HCT116 (cell line): ENCODE measurements at regions not wholly inside any gene's neighbourhood (a gene's known extent, or its start where the extent isn't known, plus 50 kb on each side); places are given as distances from the start of the nearest gene placed in this dataset.
A peak's percentile ranks its signal among the peaks of the same experiment; 100 is the strongest.

Experiments
- ATAC-seq: fragments of 200-7000 bp; cut with Tn5 transposase; 2 replicates; pipeline ENCODE4 v1.9.1; 2020; ENCODE audit warnings: mild to moderate bottlenecking, moderate library complexity
- BruUV-seq: library from RNA; stranded (reverse); fragments of 400-500 nt; replicated peaks from 2 replicates; lab custom pipeline; 2021; lab: Mats Ljungman, UMichigan
- CTCF ChIA-PET: fragments of 300-600 bp; sonication (Branson Sonifier 250); formaldehyde crosslinking; loops from one replicate; lab custom pipeline; 2021; ENCODE audit warnings: antibody characterized with exemption; lab: Charles Lee
- POLR2A ChIA-PET: fragments of 300-600, 350-600 bp; sonication (Branson Sonifier 250); formaldehyde crosslinking; loops from one replicate; lab custom pipeline; 2021; ENCODE audit warnings: antibody characterized with exemption; lab: Charles Lee
- RAD21 ChIA-PET, 2 experiments: fragments of 300-600 bp; sonication (Branson Sonifier 250); formaldehyde crosslinking; loops; one replicate each; lab custom pipeline; 2023; ENCODE audit warnings: low total read pairs in 2 of 2; ENCODE audit not compliant: uncharacterized antibody in 2 of 2, unreplicated experiment in 2 of 2, low non-redundant PET in 1 of 2; lab: Charles Lee
- DNase-seq: peaks from one replicate; pipeline ENCODE4 v3.0.0-alpha.2; 2010; ENCODE audit warnings: low read depth, low spot score
- H2AFZ ChIP-seq: fragments of 200-600 bp; shearing (Covaris generic), sonication (generic); 2 replicates; pipeline ENCODE4 v1.6.1; 2017; ENCODE audit warnings: low read depth, mixed run types, mixed read lengths, antibody characterized with exemption, low read length; ENCODE audit not compliant: poor library complexity, severe bottlenecking
- H3K27ac ChIP-seq: 2 replicates; pipeline ENCODE4 v1.5.1; 2012; ENCODE audit warnings: low read depth, low read length
- H3K27me3 ChIP-seq: fragments of 200-600 bp; sonication (generic); 2 replicates; pipeline ENCODE4 v1.6.1; 2016; ENCODE audit warnings: mixed run types, low read length, mixed read lengths; ENCODE audit not compliant: insufficient read depth
- H3K36me3 ChIP-seq, 2 experiments: fragments of 200-500 bp in 1 of 2; fragments of 200-600 bp in 1 of 2; sonication (Bioruptor generic) in 1 of 2; sonication (generic) in 1 of 2; 2 replicates each; pipeline versions ENCODE4 v1.5.1 to v1.6.1; 2014 to 2016; ENCODE audit warnings: low read length in 2 of 2, inconsistent platforms in 1 of 2, mixed read lengths in 1 of 2, mixed run types in 1 of 2; ENCODE audit not compliant: insufficient read depth in 2 of 2, control insufficient read depth in 1 of 2
- H3K4me1 ChIP-seq, 2 experiments: fragments of 200-600 bp in 1 of 2; sonication (generic) in 1 of 2; 2 replicates each; pipeline versions ENCODE4 v1.5.1 to v1.6.1; 2012 to 2017; ENCODE audit warnings: low read length in 2 of 2, inconsistent platforms in 1 of 2, mild to moderate bottlenecking in 1 of 2, mixed read lengths in 1 of 2, mixed run types in 1 of 2, moderate library complexity in 1 of 2; ENCODE audit not compliant: insufficient read depth in 2 of 2, control insufficient read depth in 1 of 2
- H3K4me2 ChIP-seq: fragments of 200-600 bp; sonication (generic); 2 replicates; pipeline ENCODE4 v1.6.1; 2017; ENCODE audit warnings: mixed run types, low read length, mixed read lengths
- H3K4me3 ChIP-seq, 2 experiments: fragments of 200-600 bp in 1 of 2; sonication (generic) in 1 of 2; replicated peaks in 1 of 2; 2 replicates each; pipeline ENCODE4 v1.5.1; 2011 to 2016; ENCODE audit warnings: low read length in 2 of 2, control low read depth in 1 of 2, low read depth in 1 of 2, mild to moderate bottlenecking in 1 of 2, mixed read lengths in 1 of 2, mixed run types in 1 of 2
- H3K79me2 ChIP-seq: fragments of 200-600 bp; sonication (generic); 2 replicates; pipeline ENCODE4 v1.6.1; 2017; ENCODE audit warnings: mild to moderate bottlenecking, mixed run types, low read length, moderate library complexity, mixed read lengths; ENCODE audit not compliant: insufficient read depth
- H3K9ac ChIP-seq: fragments of 200-600 bp; sonication (generic); 2 replicates; pipeline ENCODE4 v1.6.1; 2016; ENCODE audit warnings: low read length, mixed read lengths
- H3K9me2 ChIP-seq: fragments of 200-600 bp; sonication (generic), shearing (Covaris generic); 2 replicates; pipeline ENCODE4 v1.6.1; 2017; ENCODE audit warnings: mixed run types, mild to moderate bottlenecking, moderate library complexity; ENCODE audit not compliant: insufficient read depth
- H3K9me3 ChIP-seq, 2 experiments: fragments of 200-500 bp in 1 of 2; fragments of 200-600 bp in 1 of 2; sonication (Bioruptor generic) in 1 of 2; sonication (generic) in 1 of 2; 2 replicates each; pipeline ENCODE4 v1.6.1; 2014 to 2017; ENCODE audit warnings: low read length in 2 of 2, mixed read lengths in 2 of 2, inconsistent platforms in 1 of 2, low read depth in 1 of 2, mild to moderate bottlenecking in 1 of 2, mixed run types in 1 of 2, moderate library complexity in 1 of 2; ENCODE audit not compliant: control insufficient read depth in 1 of 2, insufficient read depth in 1 of 2
- H4K20me1 ChIP-seq: fragments of 200-600 bp; sonication (generic), shearing (Covaris generic); 2 replicates; pipeline ENCODE4 v1.6.1; 2017; ENCODE audit warnings: mixed run types, mild to moderate bottlenecking, moderate library complexity; ENCODE audit not compliant: insufficient read depth
- POLR2A ChIP-seq: IDR thresholded peaks from 2 replicates; pipeline ENCODE4 v1.7.0; 2011; ENCODE audit warnings: borderline replicate concordance; ENCODE audit not compliant: insufficient read depth, insufficient read length; ENCODE audit errors: extremely low read depth
- POLR2AphosphoS5 ChIP-seq: IDR thresholded peaks from 2 replicates; pipeline ENCODE4 v1.6.1; 2011; ENCODE audit warnings: mild to moderate bottlenecking, low read depth, low read length, moderate library complexity
- SRF ChIP-seq: IDR thresholded peaks from 2 replicates; pipeline ENCODE4 v1.6.1; 2012; ENCODE audit warnings: low read depth
- TCF7L2 ChIP-seq: IDR thresholded peaks from 2 replicates; pipeline ENCODE4 v1.7.0; 2011; ENCODE audit warnings: borderline replicate concordance, inconsistent platforms; ENCODE audit not compliant: insufficient read depth, insufficient read length; ENCODE audit errors: extremely low read depth
- ZFX ChIP-seq: fragments of 450-650 bp; IDR thresholded peaks from 2 replicates; pipeline ENCODE4 v1.6.1; 2017
- ZNF274 ChIP-seq: fragments of 200-500 bp; sonication (Bioruptor generic); IDR thresholded peaks from 2 replicates; pipeline ENCODE4 v1.6.1; 2014; ENCODE audit warnings: mild to moderate bottlenecking, low read depth, low read length, inconsistent platforms
- intact Hi-C: fragments of 100-400 bp; cut with micrococcal nuclease; formaldehyde crosslinking; loops from 2 replicates; pipeline ENCODE4 v1.10.0; 2022

DNA sequence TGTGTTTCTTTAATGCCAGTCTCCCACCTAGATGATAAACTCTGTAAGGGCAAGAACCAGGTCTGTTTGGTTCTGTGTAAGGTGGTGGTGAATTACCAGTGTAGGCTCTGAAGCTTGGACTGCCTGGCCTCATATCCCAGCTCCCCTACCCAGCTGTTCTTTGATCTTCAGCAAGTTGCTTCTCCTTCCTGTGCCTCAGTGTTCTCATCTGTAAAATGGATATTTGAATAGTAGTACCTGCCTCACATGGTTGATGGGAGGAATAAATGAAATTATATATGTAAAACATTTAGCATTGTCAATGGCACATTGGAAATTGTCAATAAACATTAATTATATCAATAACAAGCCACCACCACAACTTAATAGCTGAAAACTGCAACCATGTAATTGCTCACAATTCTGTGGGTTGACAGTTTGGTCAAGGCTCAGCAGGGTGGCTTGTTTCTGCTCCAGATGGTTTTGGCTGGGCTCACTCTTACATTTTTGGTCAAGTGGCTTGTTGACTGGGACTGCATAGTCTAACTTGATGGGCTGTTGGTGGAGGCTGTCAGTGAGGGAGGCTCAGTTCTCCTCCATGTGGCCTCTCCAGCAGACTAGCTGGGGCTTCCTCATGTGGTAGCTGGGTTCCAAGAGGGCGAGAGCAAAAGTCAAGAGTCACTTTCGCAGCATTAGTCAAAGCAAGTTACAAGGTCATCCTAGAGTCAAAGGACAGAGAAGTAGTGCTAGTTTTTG lies 84.5 kb upstream of the DUSP5 start:
- no peak overlapping the region for H2AFZ ChIP-seq
- no TSS peak for BruUV-seq
- no peaks in the 10 kb centered on the region for H3K79me2 ChIP-seq
- DNase-seq, result no peak
- RAD21 ChIA-PET, result no interaction called here
- H3K9ac ChIP-seq, result peak overlapping the region; percentile 69
- H3K4me3 ChIP-seq, result no peak overlapping the region
- 0 out of 4 replicates have a peak, but pooled peaks cover 0 to 3% of the 10 kb centered on the region in 2 experiments for H3K36me3 ChIP-seq
- CTCF ChIA-PET, result no interaction called here
- no peaks in the 10 kb centered on the region for H3K27me3 ChIP-seq
- peak overlapping the region; percentile 72 for H3K4me2 ChIP-seq
- peaks cover 96 to 100% of the 10 kb centered on the region in 2 experiments for H3K4me1 ChIP-seq
- no peaks in the 10 kb centered on the region for H3K9me3 ChIP-seq
- H4K20me1 ChIP-seq, result no peaks in the 10 kb centered on the region
- ATAC-seq, result no peak
- TF ChIP-seq POLR2AphosphoS5 (peak; percentile 9; the same call in 1 of the 2 replicates), TCF7L2 (peak; percentile 58), ZNF274 (no peak)
- H3K27ac ChIP-seq, result peak overlapping the region; percentile 95
- intact Hi-C loops, result loop anchor here (5.0 to 10.0 kb wide), 3 partner anchors 61 to 122 kb away; no protein-coding TSS in a partner anchor
- POLR2A ChIA-PET, result interaction anchor here (2.0 to 26.1 kb wide), 4 partner anchors 9 to 90 kb away, joined by 4 to 438 read pairs (median 98); partner anchors contain the start of gene DUSP5
- H3K9me2 ChIP-seq, result no peaks in the 10 kb centered on the region

GRCh38 chr10:110413903-110414547 lies 83.7 kb upstream of the DUSP5 start:
- ChIA-PET RAD21 (interaction anchor here (0.9 to 1.3 kb wide), 2 partner anchors 15 to 59 kb away, joined by 3 read pairs; no protein-coding TSS in a partner anchor), CTCF (interaction anchor here (1.2 to 1.6 kb wide), 3 partner anchors 60 to 133 kb away, joined by 3 to 5 read pairs (median 3); no protein-coding TSS in a partner anchor), POLR2A (interaction anchor here (1.2 to 26.1 kb wide), 6 partner anchors 9 to 89 kb away, joined by 3 to 438 read pairs (median 11); partner anchors contain the start of gene DUSP5)
- no peaks in the 10 kb centered on the region for H4K20me1 ChIP-seq
- DNase-seq (no peak), ATAC-seq (peak; percentile 10)
- no peak overlapping the region for H2AFZ ChIP-seq
- peaks cover 91 to 96% of the 10 kb centered on the region in 2 experiments for H3K4me1 ChIP-seq
- TF ChIP-seq ZFX (0 out of 2 replicates have a peak, but pooled peaks have one; percentile 19), POLR2A (peak; percentile 42), SRF (no peak)
- H3K27ac ChIP-seq, result peak overlapping the region; percentile 95
- H3K9me3 ChIP-seq, result no peaks in the 10 kb centered on the region
- H3K4me3 ChIP-seq, result peak overlapping the region in 1 of 2 experiments; percentile 32; a peak in 2 of 4 replicates
- H3K36me3 ChIP-seq, result 0 out of 4 replicates have a peak, but pooled peaks cover 0 to 3% of the 10 kb centered on the region in 2 experiments
- intact Hi-C loops, result loop anchor here (1.0 to 10.0 kb wide), 5 partner anchors 15 to 121 kb away; partner anchors contain the start of gene DUSP5
- H3K9ac ChIP-seq, result peak overlapping the region; percentile 61
- no peaks in the 10 kb centered on the region for H3K9me2 ChIP-seq
- no peaks in the 10 kb centered on the region for H3K79me2 ChIP-seq
- BruUV-seq, result no TSS peak
- H3K27me3 ChIP-seq, result no peaks in the 10 kb centered on the region
- H3K4me2 ChIP-seq, result peak overlapping the region; percentile 72
